ENCODE measurements at regions not wholly inside any gene's neighbourhood (a gene's known extent, or its start where the extent isn't known, plus 50 kb on each side); places are given as distances from the start of the nearest gene placed in this dataset.

DNA sequence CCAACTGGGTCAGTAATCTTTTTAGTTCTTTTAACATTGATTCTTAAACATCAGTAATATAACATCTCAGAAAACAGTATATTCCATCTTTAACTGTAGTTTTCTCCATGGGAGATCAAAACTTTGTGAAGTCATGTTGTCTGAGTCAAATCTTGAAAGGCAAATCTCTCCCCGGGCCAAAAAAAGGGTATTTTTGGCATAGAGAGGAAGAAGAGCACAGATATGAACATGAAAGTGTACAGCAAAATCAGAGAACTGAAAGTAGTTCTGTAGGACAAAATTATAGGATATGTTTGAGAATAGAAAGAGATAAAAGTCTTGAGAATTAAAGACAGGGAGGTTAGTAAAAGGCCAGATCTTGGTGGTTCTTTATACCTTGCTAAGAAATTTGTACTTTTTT is 176.4 kb upstream of the GYPA start:
- H3K36me3 Mint-ChIP-seq (ENCODE audit: insufficient read depth in 1 of 3, low read depth in 3 of 3) = peaks cover 15 to 24% (median 21%) of the 10 kb centered on the region in 3 experiments
- Histone ChIP-seq H3K79me1 (ENCODE audit: insufficient read depth, low read depth, low read length, poor library complexity, severe bottlenecking) (no peaks in the 10 kb centered on the region), H2BK5ac (ENCODE audit: insufficient read length, low read length) (no peak overlapping the region), H2BK120ac (ENCODE audit: low read depth, low read length, poor library complexity, severe bottlenecking) (no peak overlapping the region), H3K14ac (ENCODE audit: insufficient read depth, low read length) (no peak overlapping the region), H2AK5ac (ENCODE audit: insufficient read length, low read length) (no peak overlapping the region), H3K4me1 (ENCODE audit: insufficient read depth, low read length) (no peaks in the 10 kb centered on the region), H3K56ac (ENCODE audit: insufficient read length, low read depth, low read length) (no peak overlapping the region), H3K27me3 (ENCODE audit: insufficient read depth, low read length) (no peaks in the 10 kb centered on the region), H4K8ac (replicated peaks; ENCODE audit: insufficient read length, low read depth, low read length) (no peak overlapping the region), H2AFZ (ENCODE audit: low read length) (no peak overlapping the region), H3K18ac (ENCODE audit: insufficient read length, low read depth, low read length) (no peak overlapping the region), H3K4me2 (ENCODE audit: insufficient read depth, insufficient read length, low read length) (no peak overlapping the region), H2BK15ac (ENCODE audit: low read depth, low read length) (no peak overlapping the region), H3K79me2 (ENCODE audit: insufficient read depth, low read length) (no peaks in the 10 kb centered on the region), H3K27ac (ENCODE audit: insufficient read length, low read depth, low read length) (no peak overlapping the region), H3K4ac (ENCODE audit: low read depth, low read length) (no peak overlapping the region), H2BK12ac (ENCODE audit: insufficient read length, low read depth, low read length) (no peak overlapping the region), H4K91ac (ENCODE audit: insufficient read length, low read depth, low read length) (no peak overlapping the region), H3K23me2 (ENCODE audit: insufficient read length, low read depth, low read length, poor library complexity, severe bottlenecking) (no peaks in the 10 kb centered on the region), H3T11ph (ENCODE audit: low read length) (no peak overlapping the region), H3K9me3 (ENCODE audit: control insufficient read depth, low read depth, low read length) (peaks cover 9% of the 10 kb centered on the region), H4K20me1 (ENCODE audit: control insufficient read depth, insufficient read depth, insufficient read length) (no peaks in the 10 kb centered on the region), H4K5ac (ENCODE audit: insufficient read length, low read depth, low read length) (no peak overlapping the region), H3K23ac (ENCODE audit: insufficient read length, low read depth, low read length) (no peak overlapping the region), H2BK20ac (ENCODE audit: low read depth, low read length, poor library complexity, severe bottlenecking) (no peak overlapping the region), H3K9ac (ENCODE audit: extremely low read depth, insufficient read length, low read length) (no peak overlapping the region)
- H3K9me3 Mint-ChIP-seq = peaks cover 36 to 37% of the 10 kb centered on the region in 2 experiments
- H3K4me3 Mint-ChIP-seq = no peak overlapping the region
- no peak for DNase-seq
- peaks cover 2% of the 10 kb centered on the region for H3K27me3 Mint-ChIP-seq (ENCODE audit: low read depth)
- H3K27ac Mint-ChIP-seq = no peak overlapping the region
- TF ChIP-seq, protein P1, sequence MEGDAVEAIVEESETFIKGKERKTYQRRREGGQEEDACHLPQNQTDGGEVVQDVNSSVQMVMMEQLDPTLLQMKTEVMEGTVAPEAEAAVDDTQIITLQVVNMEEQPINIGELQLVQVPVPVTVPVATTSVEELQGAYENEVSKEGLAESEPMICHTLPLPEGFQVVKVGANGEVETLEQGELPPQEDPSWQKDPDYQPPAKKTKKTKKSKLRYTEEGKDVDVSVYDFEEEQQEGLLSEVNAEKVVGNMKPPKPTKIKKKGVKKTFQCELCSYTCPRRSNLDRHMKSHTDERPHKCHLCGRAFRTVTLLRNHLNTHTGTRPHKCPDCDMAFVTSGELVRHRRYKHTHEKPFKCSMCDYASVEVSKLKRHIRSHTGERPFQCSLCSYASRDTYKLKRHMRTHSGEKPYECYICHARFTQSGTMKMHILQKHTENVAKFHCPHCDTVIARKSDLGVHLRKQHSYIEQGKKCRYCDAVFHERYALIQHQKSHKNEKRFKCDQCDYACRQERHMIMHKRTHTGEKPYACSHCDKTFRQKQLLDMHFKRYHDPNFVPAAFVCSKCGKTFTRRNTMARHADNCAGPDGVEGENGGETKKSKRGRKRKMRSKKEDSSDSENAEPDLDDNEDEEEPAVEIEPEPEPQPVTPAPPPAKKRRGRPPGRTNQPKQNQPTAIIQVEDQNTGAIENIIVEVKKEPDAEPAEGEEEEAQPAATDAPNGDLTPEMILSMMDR (conservative IDR thresholded peaks at IDR 0.05) = no peak
- no peaks in the 10 kb centered on the region for H3K4me1 Mint-ChIP-seq
- no CpG with 5 or more reads among the region's 1 CpG for WGBS (ENCODE audit: extremely low coverage, insufficient read length, low lambda C conversion rate)
